HG02623 (cell line): ENCODE measurements at regions not wholly inside any gene's neighbourhood (a gene's known extent, or its start where the extent isn't known, plus 50 kb on each side); places are given as distances from the start of the nearest gene placed in this dataset.

Experiments used
- ATAC-seq: cut with Tn5 transposase; IDR thresholded peaks from one replicate; pipeline ENCODE4 v1.9.1; 2021; ENCODE audit warnings: moderate library complexity; ENCODE audit not compliant: unreplicated experiment

- ATAC-seq: no peak
These were observed 95.2 kb upstream of the GULP1 start for GRCh38 chr2:188196343-188197008.

GRCh38 chr2:188199716-188200128 lies 92.0 kb upstream of the GULP1 start:
- no peak for ATAC-seq

GRCh38 chr2:188201639-188202038 lies 90.0 kb upstream of the GULP1 start:
- ATAC-seq: no peak

- ATAC-seq: no peak
These were observed 88.9 kb upstream of the GULP1 start for GRCh38 chr2:188202777-188203176.

GRCh38 chr2:188203776-188204175 lies 87.9 kb upstream of the GULP1 start:
- ATAC-seq: no peak

- ATAC-seq: no peak
These were observed 86.8 kb upstream of the GULP1 start for GRCh38 chr2:188204824-188205223.

- no peak for ATAC-seq
These were observed 84.1 kb upstream of the GULP1 start for GRCh38 chr2:188207554-188207953.

GRCh38 chr2:188209218-188209617 lies 82.5 kb upstream of the GULP1 start:
- ATAC-seq: no peak

GRCh38 chr2:188217264-188217663 lies 74.4 kb upstream of the GULP1 start:
- no peak for ATAC-seq

- ATAC-seq: no peak
These were observed 72.1 kb upstream of the GULP1 start for GRCh38 chr2:188219541-188219940.

GRCh38 chr2:188220535-188220934 lies 71.1 kb upstream of the GULP1 start:
- no peak for ATAC-seq

GRCh38 chr2:188227713-188228112 lies 64.0 kb upstream of the GULP1 start:
- no peak for ATAC-seq

GRCh38 chr2:188235364-188235763 lies 56.3 kb upstream of the GULP1 start:
- ATAC-seq: peak; percentile 95

- ATAC-seq: no peak
These were observed 53.3 kb upstream of the GULP1 start for GRCh38 chr2:188238386-188238785.
